Glomerular visceral epithelial cell (primary cell): ENCODE measurements at regions not wholly inside any gene's neighbourhood (a gene's known extent, or its start where the extent isn't known, plus 50 kb on each side); places are given as distances from the start of the nearest gene placed in this dataset.

Source experiments
- DNase-seq: peaks from one replicate; pipeline ENCODE4 v3.0.0-alpha.2; 2016; ENCODE audit errors: extremely low spot score

DNA sequence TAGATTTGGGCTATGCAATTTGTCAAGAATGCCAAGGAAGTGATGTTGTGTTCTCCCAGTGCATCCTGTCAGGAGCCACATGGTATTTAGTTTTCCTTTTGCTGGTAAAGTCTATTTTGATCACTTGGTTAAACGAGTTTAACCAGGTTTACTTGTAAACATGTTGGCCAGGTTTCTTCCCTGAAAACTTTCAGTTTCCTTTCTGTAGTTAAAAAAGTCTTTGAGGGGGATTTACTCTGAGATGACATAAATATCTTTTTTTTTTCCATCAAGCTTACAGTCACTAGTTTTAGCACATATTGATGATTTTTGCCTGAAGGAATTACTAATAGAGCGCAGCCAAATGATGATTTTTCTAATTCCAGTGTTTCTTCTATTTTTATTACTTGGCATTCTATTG lies 320.5 kb downstream of the PHF14 start:
- no peak for DNase-seq

DNA sequence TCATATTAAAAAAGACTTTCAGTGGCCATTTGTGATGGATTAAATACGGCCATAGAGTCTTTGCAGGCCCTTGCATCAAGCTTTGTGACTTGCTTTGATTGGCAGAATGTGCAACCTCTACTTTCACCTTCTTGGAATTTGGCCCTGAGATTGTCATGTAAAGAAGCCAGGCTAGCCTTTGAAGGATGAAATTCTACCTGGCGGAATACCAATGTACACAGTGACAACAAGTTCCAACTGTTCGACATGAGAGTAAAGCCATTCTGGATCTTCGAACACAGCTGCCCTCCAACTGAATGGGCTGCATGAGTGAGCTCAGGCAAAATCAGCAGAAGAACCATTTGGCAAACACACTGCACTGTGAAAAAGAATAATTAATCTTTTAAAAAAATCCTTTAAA lies 321.3 kb downstream of the PHF14 start:
- DNase-seq, result no peak

- no peak for DNase-seq
Observed at GRCh38 chr7:11297126-11297625, 323.5 kb downstream of the PHF14 start.

GRCh38 chr7:11297764-11298163 lies 324.1 kb downstream of the PHF14 start:
- DNase-seq, result no peak

DNA sequence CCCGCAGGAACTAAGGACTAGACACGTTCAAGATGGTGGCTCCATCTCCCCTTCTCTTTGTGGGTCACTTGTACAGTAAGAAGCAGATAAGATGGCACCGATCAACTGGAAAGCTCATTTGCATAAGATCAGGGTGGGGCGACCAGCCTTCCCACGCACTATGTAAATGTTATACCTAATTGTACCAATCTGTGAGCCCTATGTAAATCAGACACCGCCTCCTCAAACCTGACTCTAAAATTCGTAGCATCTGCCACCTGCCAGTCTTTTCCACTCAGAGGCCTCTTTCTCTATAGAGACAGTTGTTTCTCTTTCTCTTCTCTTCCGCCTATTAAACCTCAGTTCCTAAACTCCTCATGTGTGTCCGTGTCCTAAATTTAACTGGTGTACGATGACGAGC lies 324.5 kb downstream of the PHF14 start:
- DNase-seq, result no peak

DNA sequence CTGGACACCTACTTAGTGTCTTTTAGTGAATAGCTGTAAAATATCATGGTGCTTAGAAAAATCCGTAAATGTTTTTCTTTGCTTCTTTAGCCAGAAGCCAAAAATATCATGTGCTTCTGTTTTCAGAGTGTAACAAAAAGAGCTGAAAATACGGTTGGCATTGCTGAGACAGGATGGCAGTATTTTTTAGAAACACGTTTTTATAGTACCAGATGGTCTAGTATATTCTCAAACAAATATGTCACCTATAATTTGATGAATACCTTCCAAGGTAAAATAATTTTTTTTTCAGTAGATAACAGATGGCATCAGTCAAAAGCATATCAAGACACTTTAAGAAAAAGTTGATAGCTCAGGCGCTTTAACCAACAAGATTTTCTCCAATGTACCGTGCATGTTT lies 326.6 kb downstream of the PHF14 start:
- DNase-seq, result no peak

GRCh38 chr7:11302121-11302520 lies 328.4 kb downstream of the PHF14 start:
- DNase-seq, result no peak

GRCh38 chr7:11313801-11314200 lies 340.1 kb downstream of the PHF14 start:
- DNase-seq, result no peak

DNA sequence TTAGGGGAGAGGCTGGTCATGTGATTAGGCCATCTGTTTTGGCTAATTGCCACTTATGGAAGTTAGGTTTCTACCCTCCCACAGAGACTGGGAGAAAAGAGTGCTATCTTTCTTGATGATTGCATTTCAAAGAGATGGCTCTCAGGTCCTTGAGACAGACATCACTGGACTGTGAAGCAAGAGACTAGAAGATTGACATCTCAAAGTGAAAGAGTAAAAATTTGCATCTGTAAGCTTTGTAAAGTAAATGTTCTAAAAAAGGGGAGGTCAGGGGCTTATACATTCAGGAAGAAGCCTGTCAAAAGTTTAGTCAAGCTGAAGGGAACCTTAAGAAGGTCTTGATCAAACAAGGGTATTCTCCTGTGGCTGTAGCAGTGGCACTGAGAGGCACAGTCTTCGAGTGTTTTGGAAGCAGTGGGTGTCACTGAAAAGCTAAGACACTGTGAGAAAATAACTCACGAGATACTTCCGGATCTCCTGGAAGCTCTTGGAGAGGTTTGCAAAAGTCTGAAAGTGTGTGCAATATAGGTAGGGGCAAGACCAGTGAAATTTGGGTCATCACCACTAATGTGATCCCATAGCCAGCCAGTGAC lies 342.1 kb downstream of the PHF14 start:
- DNase-seq, result no peak

DNA sequence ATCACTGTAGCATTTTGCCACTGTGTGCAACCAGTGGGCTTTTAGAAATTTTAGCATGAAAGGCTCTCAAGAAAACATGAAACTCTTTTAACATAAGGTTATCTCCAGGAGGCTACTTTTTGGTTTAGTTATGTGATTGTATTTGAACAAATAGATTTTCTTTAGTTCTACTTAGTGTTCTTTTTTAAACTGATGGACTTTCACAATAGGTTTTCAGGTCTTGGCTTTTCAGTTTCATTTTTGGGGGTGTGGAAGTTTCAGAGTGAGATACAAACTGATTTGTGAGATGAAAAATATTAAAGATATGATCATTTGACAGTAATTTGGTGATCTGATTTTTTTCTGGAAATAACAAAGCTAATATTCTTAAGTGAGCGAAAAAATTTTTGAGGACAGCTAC lies 344.1 kb downstream of the PHF14 start:
- no peak for DNase-seq

- no peak for DNase-seq
Observed at GRCh38 chr7:11319491-11320274, 346.0 kb downstream of the PHF14 start.
